ENCODE measurements at regions not wholly inside any gene's neighbourhood (a gene's known extent, or its start where the extent isn't known, plus 50 kb on each side); places are given as distances from the start of the nearest gene placed in this dataset.

- TF ChIP-seq, protein P1, sequence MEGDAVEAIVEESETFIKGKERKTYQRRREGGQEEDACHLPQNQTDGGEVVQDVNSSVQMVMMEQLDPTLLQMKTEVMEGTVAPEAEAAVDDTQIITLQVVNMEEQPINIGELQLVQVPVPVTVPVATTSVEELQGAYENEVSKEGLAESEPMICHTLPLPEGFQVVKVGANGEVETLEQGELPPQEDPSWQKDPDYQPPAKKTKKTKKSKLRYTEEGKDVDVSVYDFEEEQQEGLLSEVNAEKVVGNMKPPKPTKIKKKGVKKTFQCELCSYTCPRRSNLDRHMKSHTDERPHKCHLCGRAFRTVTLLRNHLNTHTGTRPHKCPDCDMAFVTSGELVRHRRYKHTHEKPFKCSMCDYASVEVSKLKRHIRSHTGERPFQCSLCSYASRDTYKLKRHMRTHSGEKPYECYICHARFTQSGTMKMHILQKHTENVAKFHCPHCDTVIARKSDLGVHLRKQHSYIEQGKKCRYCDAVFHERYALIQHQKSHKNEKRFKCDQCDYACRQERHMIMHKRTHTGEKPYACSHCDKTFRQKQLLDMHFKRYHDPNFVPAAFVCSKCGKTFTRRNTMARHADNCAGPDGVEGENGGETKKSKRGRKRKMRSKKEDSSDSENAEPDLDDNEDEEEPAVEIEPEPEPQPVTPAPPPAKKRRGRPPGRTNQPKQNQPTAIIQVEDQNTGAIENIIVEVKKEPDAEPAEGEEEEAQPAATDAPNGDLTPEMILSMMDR (IDR thresholded peaks at IDR 0.05) = no peak
- TF ChIP-seq POLR2A (IDR thresholded peaks at IDR 0.05) = no peak
Observed at GRCh38 chr1:47506053-47506452, 68.2 kb downstream of the FOXD2 start.

All from lower leg skin (tissue), 3 donors.